VCaP (cell line): ENCODE measurements at regions not wholly inside any gene's neighbourhood (a gene's known extent, or its start where the extent isn't known, plus 50 kb on each side); places are given as distances from the start of the nearest gene placed in this dataset.
A peak's percentile ranks its signal among the peaks of the same experiment; 100 is the strongest.

Experiments used
- H3K27ac ChIP-seq: fragments of 450-650 bp; 2 replicates; pipeline ENCODE4 v1.5.1; 2017
- CTCF ChIP-seq: fragments of 450-650 bp; conservative IDR thresholded peaks from 2 replicates; pipeline ENCODE4 v1.5.1; 2017; ENCODE audit warnings: mild to moderate bottlenecking, moderate library complexity

DNA sequence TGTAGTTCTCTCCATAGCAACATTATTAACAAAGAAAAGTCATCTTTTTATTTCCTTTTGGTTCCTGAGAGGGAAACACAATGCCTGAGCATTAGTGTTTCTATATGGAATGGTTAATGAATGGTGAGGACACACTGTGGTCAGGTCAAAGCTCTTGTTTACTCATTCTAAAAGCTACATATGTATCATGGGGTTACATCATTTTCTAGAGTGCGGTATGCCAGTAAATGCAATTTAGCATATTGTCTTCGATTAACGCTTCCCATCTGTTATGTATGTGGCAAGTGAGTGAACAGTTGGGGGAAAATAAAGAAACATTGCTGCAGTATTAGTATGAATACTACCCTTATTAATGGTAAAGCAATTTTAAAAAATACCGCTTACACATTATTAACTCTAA lies 1152.2 kb upstream of the SPRY2 start:
- H3K27ac ChIP-seq, result no peak overlapping the region
- no peak for TF ChIP-seq CTCF

DNA sequence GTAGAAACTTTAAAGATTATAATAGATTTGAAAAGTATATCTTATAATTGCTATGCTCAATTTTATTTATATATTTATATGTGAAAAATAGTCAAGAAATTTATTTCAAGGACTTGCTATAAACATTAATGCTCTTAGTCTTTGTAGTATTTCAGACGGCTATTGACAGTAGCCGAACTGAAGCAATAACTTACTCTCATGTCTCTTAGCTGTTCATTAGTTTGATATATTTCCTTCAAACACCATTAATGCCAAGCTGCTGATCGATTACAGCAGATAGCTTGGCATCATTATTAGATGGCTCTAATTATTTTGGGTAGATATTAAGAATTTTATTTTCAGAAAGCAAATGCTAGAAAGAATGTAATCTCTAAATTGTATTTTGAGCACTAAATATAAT lies 1151.5 kb upstream of the SPRY2 start:
- no peak overlapping the region for H3K27ac ChIP-seq
- no peak for TF ChIP-seq CTCF

GRCh38 chr13:81488021-81488420 lies 1147.1 kb upstream of the SPRY2 start:
- H3K27ac ChIP-seq, result no peak overlapping the region
- no peak for TF ChIP-seq CTCF

- no peak overlapping the region for H3K27ac ChIP-seq
- TF ChIP-seq CTCF, result peak; percentile 72
Measured at GRCh38 chr13:81487151-81487550, 1146.2 kb upstream of the SPRY2 start.

DNA sequence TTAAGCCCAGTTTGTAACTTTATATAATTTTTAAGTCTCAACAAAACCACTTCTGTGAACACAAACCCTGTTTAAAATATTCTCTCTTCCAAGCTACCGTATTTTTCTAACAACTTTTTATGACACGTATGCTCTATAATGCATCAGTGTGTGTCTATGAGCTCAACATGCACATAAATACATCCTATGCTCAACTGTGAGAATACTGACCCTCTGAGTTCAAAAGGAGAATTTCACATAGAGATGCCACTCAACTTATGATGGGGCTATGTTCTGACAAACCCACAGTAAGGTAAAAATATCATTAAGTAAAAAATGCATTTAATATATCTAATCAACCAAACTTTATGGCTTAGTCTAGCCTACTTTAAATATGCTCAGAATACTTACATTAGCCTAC lies 1139.7 kb upstream of the SPRY2 start:
- H3K27ac ChIP-seq, result no peak overlapping the region
- peak; percentile 66 for TF ChIP-seq CTCF

DNA sequence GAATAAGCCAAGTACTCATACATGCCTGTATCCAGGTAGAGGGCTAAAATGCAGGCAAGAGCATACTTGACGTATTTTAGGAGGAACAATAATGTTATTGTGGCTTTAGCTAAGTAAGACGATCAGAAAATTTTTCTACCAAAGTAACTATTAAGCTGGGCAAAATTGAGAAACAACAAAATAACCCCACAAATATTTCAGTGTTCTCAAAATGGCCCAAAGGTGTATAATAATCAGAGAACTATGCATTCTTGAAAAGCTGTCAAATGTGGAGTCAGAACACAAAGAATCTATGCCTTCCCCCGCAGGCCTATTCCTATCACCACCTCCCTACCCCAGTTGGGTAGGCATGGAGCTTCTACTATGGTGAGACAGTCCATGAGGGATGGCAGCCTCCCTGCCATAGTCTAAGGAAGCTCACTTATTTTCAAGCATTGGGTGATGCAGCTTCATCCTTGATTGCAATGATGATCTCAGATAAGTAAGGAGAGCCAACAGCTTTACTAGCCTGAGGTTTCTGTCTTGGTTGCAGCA lies 1132.5 kb upstream of the SPRY2 start:
- TF ChIP-seq CTCF, result no peak
- no peak overlapping the region for H3K27ac ChIP-seq

DNA sequence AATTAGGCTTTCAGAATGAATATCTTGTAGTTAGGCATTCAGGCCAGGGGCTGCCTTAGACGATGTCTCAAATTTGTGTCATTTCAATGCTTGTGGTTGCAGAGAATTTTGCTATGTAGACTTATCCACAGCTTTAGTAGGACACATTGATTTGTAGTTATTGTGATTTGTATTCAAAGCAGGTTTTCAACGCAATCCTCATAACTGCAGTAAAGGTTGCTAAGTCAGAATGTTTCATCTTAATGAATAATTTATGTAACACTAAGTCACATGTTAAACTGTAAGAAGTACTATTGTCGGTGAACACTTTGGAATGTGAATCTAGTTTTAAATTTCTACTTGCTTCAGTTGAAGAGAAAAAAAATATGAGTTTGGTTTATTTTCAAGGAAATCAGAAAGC lies 1117.2 kb upstream of the SPRY2 start:
- no peak for TF ChIP-seq CTCF
- H3K27ac ChIP-seq, result no peak overlapping the region
